CD4-positive, alpha-beta T cell (primary cell): ENCODE measurements at regions not wholly inside any gene's neighbourhood (a gene's known extent, or its start where the extent isn't known, plus 50 kb on each side); places are given as distances from the start of the nearest gene placed in this dataset.

ENCODE experiments used
- ATAC-seq: fragments of 200-7000 bp; cut with Tn5 transposase; one replicate; pipeline ENCODE4 v1.10.0; 2022; ENCODE audit warnings: mild to moderate bottlenecking; ENCODE audit not compliant: poor library complexity
- CTCF ChIA-PET: fragments of 350-600 bp; sonication (Branson Sonifier 250); formaldehyde crosslinking; loops from one replicate; lab custom pipeline; 2021; ENCODE audit warnings: antibody characterized with exemption, inconsistent platforms; lab: Charles Lee
- POLR2A ChIA-PET: fragments of 350-600 bp; sonication (Branson Sonifier 250); formaldehyde crosslinking; loops from one replicate; lab custom pipeline; 2021; ENCODE audit warnings: antibody characterized with exemption, inconsistent platforms; lab: Charles Lee
- DNase-seq, 14 experiments: peaks; one replicate each; pipeline ENCODE4 v3.0.0-alpha.2; 2013 to 2020; ENCODE audit warnings: mixed read lengths in 2 of 14
- H3K27ac ChIP-seq, 2 donors: one replicate each; pipeline versions ENCODE4 v1.5.1 to v1.7.0; 2013; ENCODE audit warnings: low read length in 2 of 2, low read depth in 1 of 2, mild to moderate bottlenecking in 1 of 2
- H3K27me3 ChIP-seq, 2 experiments: 1 replicate in 1 of 2; 2 replicates in 1 of 2; pipeline versions ENCODE4 v1.6.1 to v1.7.0; 2013; ENCODE audit warnings: low read length in 2 of 2, control low read depth in 1 of 2, mild to moderate bottlenecking in 1 of 2, moderate library complexity in 1 of 2; ENCODE audit not compliant: insufficient read depth in 2 of 2, control insufficient read depth in 1 of 2
- H3K36me3 ChIP-seq: one replicate; pipeline ENCODE4 v1.6.1; 2013; ENCODE audit warnings: low read length, control low read depth; ENCODE audit not compliant: insufficient read depth
- H3K4me1 ChIP-seq: one replicate; pipeline ENCODE4 v1.6.1; 2013; ENCODE audit warnings: low read length, control low read depth; ENCODE audit not compliant: insufficient read depth
- H3K4me3 ChIP-seq: one replicate; pipeline ENCODE4 v1.5.1; 2013; ENCODE audit warnings: mild to moderate bottlenecking, low read length, moderate library complexity
- H3K9me3 ChIP-seq, 2 experiments: 1 replicate in 1 of 2; 2 replicates in 1 of 2; pipeline versions ENCODE4 v1.6.1 to v1.7.0; 2013; ENCODE audit warnings: low read length in 2 of 2, mild to moderate bottlenecking in 2 of 2, control low read depth in 1 of 2, moderate library complexity in 1 of 2; ENCODE audit not compliant: control insufficient read depth in 1 of 2, insufficient read depth in 1 of 2
- H3K27ac Mint-ChIP-seq: one replicate; pipeline ENCODE4 v1.8.0; 2020; ENCODE audit warnings: mixed read lengths
- H3K27me3 Mint-ChIP-seq: one replicate; pipeline ENCODE4 v1.8.0; 2021; ENCODE audit warnings: mixed read lengths
- H3K36me3 Mint-ChIP-seq: one replicate; pipeline ENCODE4 v1.8.0; 2021; ENCODE audit warnings: low read depth, mixed read lengths
- H3K4me1 Mint-ChIP-seq: one replicate; pipeline ENCODE4 v1.8.0; 2021; ENCODE audit warnings: low read depth, mixed read lengths
- H3K4me3 Mint-ChIP-seq: one replicate; pipeline ENCODE4 v1.8.0; 2020; ENCODE audit warnings: mild to moderate bottlenecking, mixed read lengths
- H3K9me3 Mint-ChIP-seq: one replicate; pipeline ENCODE4 v1.8.0; 2020; ENCODE audit warnings: mixed read lengths
- CTCF ChIP-seq: fragments of 200-600 bp; IDR thresholded peaks from one replicate; pipeline ENCODE4 v1.8.0; 2022; ENCODE audit warnings: antibody characterized with exemption, mild to moderate bottlenecking
- intact Hi-C, 2 experiments: fragments of 100-400 bp; cut with DNase I in 1 of 2; cut with micrococcal nuclease in 1 of 2; formaldehyde crosslinking; loops; one replicate each; pipeline versions ENCODE4 v1.15.1 to v1.9.0; 2023 to 2025; cut with DNase I, micrococcal nuclease

GRCh38 chr5:159631001-159631400 lies 285.3 kb upstream of the ADRA1B start:
- Histone ChIP-seq H3K4me3 (no peak overlapping the region), H3K27me3 (peaks cover 2 to 7% of the 10 kb centered on the region in 2 experiments), H3K4me1 (no peaks in the 10 kb centered on the region), H3K9me3 (no peaks in the 10 kb centered on the region), H3K36me3 (no peaks in the 10 kb centered on the region), H3K27ac (no peak overlapping the region)
- ATAC-seq (no peak), DNase-seq (no peak)
- ChIA-PET CTCF (no interaction called here), POLR2A (no interaction called here)
- intact Hi-C loops = no loop called here
- H3K36me3 Mint-ChIP-seq = no peaks in the 10 kb centered on the region
- H3K27ac Mint-ChIP-seq = no peak overlapping the region
- peaks cover 8% of the 10 kb centered on the region for H3K27me3 Mint-ChIP-seq
- no peak for TF ChIP-seq CTCF
- H3K9me3 Mint-ChIP-seq = peaks cover 1% of the 10 kb centered on the region
- H3K4me1 Mint-ChIP-seq = no peaks in the 10 kb centered on the region
- no peak overlapping the region for H3K4me3 Mint-ChIP-seq

- Histone ChIP-seq H3K9me3 (no peaks in the 10 kb centered on the region), H3K4me3 (no peak overlapping the region), H3K27me3 (peaks cover 2 to 7% of the 10 kb centered on the region in 2 experiments), H3K27ac (no peak overlapping the region), H3K36me3 (no peaks in the 10 kb centered on the region), H3K4me1 (no peaks in the 10 kb centered on the region)
- ChIA-PET POLR2A (no interaction called here), CTCF (no interaction called here)
- intact Hi-C loops = no loop called here
- TF ChIP-seq CTCF = no peak
- no peak overlapping the region for H3K27ac Mint-ChIP-seq
- no peak overlapping the region for H3K4me3 Mint-ChIP-seq
- no peaks in the 10 kb centered on the region for H3K4me1 Mint-ChIP-seq
- ATAC-seq = no peak
- H3K36me3 Mint-ChIP-seq = no peaks in the 10 kb centered on the region
- H3K9me3 Mint-ChIP-seq = peaks cover 1% of the 10 kb centered on the region
- no peak for DNase-seq
- H3K27me3 Mint-ChIP-seq = peaks cover 8% of the 10 kb centered on the region
These were observed 283.4 kb upstream of the ADRA1B start for GRCh38 chr5:159632866-159633265.

- no peaks in the 10 kb centered on the region for H3K36me3 Mint-ChIP-seq
- H3K27ac Mint-ChIP-seq = no peak overlapping the region
- H3K27ac ChIP-seq = no peak overlapping the region
- H3K4me1 Mint-ChIP-seq = no peaks in the 10 kb centered on the region
- POLR2A ChIA-PET = no interaction called here
- H3K4me3 Mint-ChIP-seq = no peak overlapping the region
- intact Hi-C loops = no loop called here
- DNase-seq (no peak), ATAC-seq (no peak)
- H3K9me3 Mint-ChIP-seq = peaks cover 1% of the 10 kb centered on the region
- no peaks in the 10 kb centered on the region for H3K4me1 ChIP-seq
- CTCF ChIA-PET = no interaction called here
- H3K4me3 ChIP-seq = no peak overlapping the region
- no peak for TF ChIP-seq CTCF
- H3K27me3 Mint-ChIP-seq = peaks cover 12% of the 10 kb centered on the region
- H3K36me3 ChIP-seq = no peaks in the 10 kb centered on the region
- H3K27me3 ChIP-seq = peaks cover 0 to 2% of the 10 kb centered on the region in 2 experiments
- no peaks in the 10 kb centered on the region for H3K9me3 ChIP-seq
These were observed 277.8 kb upstream of the ADRA1B start for GRCh38 chr5:159638481-159638880.
